ENCODE measurements at regions not wholly inside any gene's neighbourhood (a gene's known extent, or its start where the extent isn't known, plus 50 kb on each side); places are given as distances from the start of the nearest gene placed in this dataset.

DNA sequence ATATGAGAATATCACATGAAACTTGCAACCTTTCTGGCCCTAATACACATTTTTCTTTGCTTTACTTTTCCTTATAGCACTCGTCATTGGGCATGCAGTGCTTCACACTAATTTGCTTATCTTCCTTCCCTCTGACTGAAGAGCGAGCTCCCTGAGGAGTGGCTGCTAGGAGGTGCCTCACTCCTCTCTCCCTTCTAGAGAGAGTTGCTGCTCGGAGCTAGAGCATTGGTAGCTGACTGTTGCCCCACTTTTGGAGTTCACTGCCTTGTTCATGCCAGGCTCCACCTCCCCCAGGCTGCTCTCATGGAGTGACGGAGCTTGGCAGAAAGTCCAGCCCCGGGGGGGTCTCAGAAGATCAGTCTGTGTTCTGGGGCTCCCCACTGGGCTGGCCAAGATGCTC is 413.2 kb downstream of the MED10 start:
- 96% methylated on average over 5 of the region's 5 CpGs for WGBS

GRCh38 chr5:5964347-5964746 is 414.0 kb downstream of the MED10 start:
- peaks cover 13% of the 10 kb centered on the region; the same call in 1 of the 2 replicates for H3K9me3 ChIP-seq (ENCODE audit: insufficient read depth, low read depth, low read length)
- no peak overlapping the region for H3K4me3 ChIP-seq (ENCODE audit: low read length)
- no peak overlapping the region for H3K9ac ChIP-seq (ENCODE audit: low read depth, low read length)
- no peak overlapping the region for H3K27ac ChIP-seq (ENCODE audit: low read depth, low read length)
- H3K36me3 ChIP-seq (ENCODE audit: insufficient read depth, low read length): no peaks in the 10 kb centered on the region
- no peaks in the 10 kb centered on the region for H3K4me1 ChIP-seq (ENCODE audit: insufficient read depth, low read length)
- 97% methylated on average over 4 of the region's 4 CpGs for WGBS
- no peaks in the 10 kb centered on the region for H3K27me3 ChIP-seq (ENCODE audit: insufficient read depth, low read length)

More for the DNA sequence above, 413.2 kb downstream of the MED10 start:
- H3K9me3 ChIP-seq (ENCODE audit: insufficient read depth, low read depth, low read length): peaks cover 13% of the 10 kb centered on the region; the same call in 1 of the 2 replicates
- H3K4me3 ChIP-seq (ENCODE audit: low read length): no peak overlapping the region
- H3K4me1 ChIP-seq (ENCODE audit: insufficient read depth, low read length): no peaks in the 10 kb centered on the region
- H3K36me3 ChIP-seq (ENCODE audit: insufficient read depth, low read length): no peaks in the 10 kb centered on the region
- no peak overlapping the region for H3K27ac ChIP-seq (ENCODE audit: low read depth, low read length)
- H3K27me3 ChIP-seq (ENCODE audit: insufficient read depth, low read length): no peaks in the 10 kb centered on the region
- no peak overlapping the region for H3K9ac ChIP-seq (ENCODE audit: low read depth, low read length)

GRCh38 chr5:5957737-5958136 is 420.6 kb downstream of the MED10 start:
- H3K27me3 ChIP-seq (ENCODE audit: insufficient read depth, low read length): no peaks in the 10 kb centered on the region; the same call in 1 of the 2 replicates
- no peak overlapping the region for H3K27ac ChIP-seq (ENCODE audit: low read depth, low read length)
- WGBS: 95% methylated on average over 2 of the region's 2 CpGs
- no peaks in the 10 kb centered on the region for H3K4me1 ChIP-seq (ENCODE audit: insufficient read depth, low read length)
- H3K9ac ChIP-seq (ENCODE audit: low read depth, low read length): no peak overlapping the region
- no peak overlapping the region for H3K4me3 ChIP-seq (ENCODE audit: low read length)
- peaks cover 23% of the 10 kb centered on the region; the same call in 1 of the 2 replicates for H3K9me3 ChIP-seq (ENCODE audit: insufficient read depth, low read depth, low read length)
- H3K36me3 ChIP-seq (ENCODE audit: insufficient read depth, low read length): no peaks in the 10 kb centered on the region

- 96% methylated on average over 9 of the region's 9 CpGs for WGBS
Measured at GRCh38 chr5:5954275-5954598, 424.1 kb downstream of the MED10 start.

DNA sequence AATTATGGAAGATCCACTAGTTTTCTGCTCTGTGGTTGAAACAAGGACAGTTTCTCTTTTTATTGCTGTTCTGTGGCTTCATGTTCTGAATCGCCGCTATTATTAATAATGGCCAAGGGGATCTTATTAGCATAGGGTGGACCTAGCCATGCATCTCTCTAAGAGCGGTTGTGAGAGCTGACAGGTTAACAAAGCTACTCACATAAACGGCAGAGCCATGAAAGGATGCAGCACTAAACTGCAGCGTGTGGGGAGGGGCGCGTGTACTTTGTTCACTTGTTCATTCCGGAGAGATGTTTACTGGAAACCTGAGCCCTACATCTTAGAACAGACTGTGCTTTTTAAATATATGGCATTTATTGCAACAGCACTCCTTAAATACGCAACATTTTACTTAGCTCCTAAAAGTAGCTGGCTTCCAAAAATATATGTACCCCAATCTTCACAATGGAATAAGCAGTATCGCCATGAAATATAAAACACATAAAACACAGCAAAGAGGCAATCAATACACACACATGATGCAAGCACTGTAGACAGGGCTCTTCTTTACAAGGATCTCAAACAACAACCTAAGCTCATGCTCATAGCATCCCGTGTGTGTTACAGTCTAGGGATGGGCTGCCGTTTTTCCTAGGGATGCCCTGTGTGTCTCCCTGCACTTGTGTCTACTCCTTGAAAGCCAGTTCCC is 424.6 kb downstream of the MED10 start:
- Histone ChIP-seq H3K9me3 (ENCODE audit: insufficient read depth, low read depth, low read length) (peaks cover 21% of the 10 kb centered on the region; the same call in 1 of the 2 replicates), H3K36me3 (ENCODE audit: insufficient read depth, low read length) (no peaks in the 10 kb centered on the region), H3K4me3 (ENCODE audit: low read length) (no peak overlapping the region), H3K27me3 (ENCODE audit: insufficient read depth, low read length) (no peaks in the 10 kb centered on the region; the same call in 1 of the 2 replicates), H3K27ac (ENCODE audit: low read depth, low read length) (no peak overlapping the region), H3K9ac (ENCODE audit: low read depth, low read length) (no peak overlapping the region), H3K4me1 (ENCODE audit: insufficient read depth, low read length) (no peaks in the 10 kb centered on the region)
- 94% methylated on average over 12 of the region's 12 CpGs for WGBS

More at GRCh38 chr5:5954275-5954598, 424.1 kb downstream of the MED10 start:
- Histone ChIP-seq H3K27ac (ENCODE audit: low read depth, low read length) (no peak overlapping the region), H3K36me3 (ENCODE audit: insufficient read depth, low read length) (no peaks in the 10 kb centered on the region), H3K27me3 (ENCODE audit: insufficient read depth, low read length) (no peaks in the 10 kb centered on the region; the same call in 1 of the 2 replicates), H3K9me3 (ENCODE audit: insufficient read depth, low read depth, low read length) (peaks cover 23% of the 10 kb centered on the region; the same call in 1 of the 2 replicates), H3K9ac (ENCODE audit: low read depth, low read length) (no peak overlapping the region), H3K4me3 (ENCODE audit: low read length) (no peak overlapping the region), H3K4me1 (ENCODE audit: insufficient read depth, low read length) (no peaks in the 10 kb centered on the region)

GRCh38 chr5:5951953-5952352 is 426.4 kb downstream of the MED10 start:
- H3K9me3 ChIP-seq (ENCODE audit: insufficient read depth, low read depth, low read length): peaks cover 7% of the 10 kb centered on the region; the same call in 1 of the 2 replicates
- no peak overlapping the region for H3K9ac ChIP-seq (ENCODE audit: low read depth, low read length)
- no peaks in the 10 kb centered on the region for H3K36me3 ChIP-seq (ENCODE audit: insufficient read depth, low read length)
- no peak overlapping the region for H3K4me3 ChIP-seq (ENCODE audit: low read length)
- H3K4me1 ChIP-seq (ENCODE audit: insufficient read depth, low read length): no peaks in the 10 kb centered on the region
- H3K27me3 ChIP-seq (ENCODE audit: insufficient read depth, low read length): no peaks in the 10 kb centered on the region; the same call in 1 of the 2 replicates
- no peak overlapping the region for H3K27ac ChIP-seq (ENCODE audit: low read depth, low read length)
- 90% methylated on average over 3 of the region's 3 CpGs for WGBS

DNA sequence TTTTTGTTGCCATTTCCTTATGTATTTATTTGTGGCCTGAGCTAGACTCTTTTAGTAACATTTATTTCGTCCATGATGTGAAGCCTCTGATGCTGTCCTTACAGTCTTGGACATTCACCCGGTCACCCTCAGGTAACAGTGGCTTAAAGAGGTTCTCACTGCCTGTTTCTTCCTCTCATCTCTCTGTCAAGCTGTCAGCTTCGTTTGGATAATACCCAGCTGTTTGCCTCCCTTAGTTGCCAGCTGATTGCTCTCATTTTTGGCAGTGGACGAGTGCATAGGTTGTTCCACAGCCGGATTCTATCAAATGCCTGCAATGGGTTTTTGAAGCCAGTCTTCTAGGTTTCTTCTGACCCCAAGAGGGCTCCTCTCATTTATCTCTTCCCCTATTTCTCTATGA is 427.7 kb downstream of the MED10 start:
- Histone ChIP-seq H3K27ac (ENCODE audit: low read depth, low read length) (no peak overlapping the region), H3K4me3 (ENCODE audit: low read length) (no peak overlapping the region), H3K36me3 (ENCODE audit: insufficient read depth, low read length) (no peaks in the 10 kb centered on the region), H3K9ac (ENCODE audit: low read depth, low read length) (no peak overlapping the region), H3K27me3 (ENCODE audit: insufficient read depth, low read length) (no peaks in the 10 kb centered on the region; the same call in 1 of the 2 replicates), H3K4me1 (ENCODE audit: insufficient read depth, low read length) (no peaks in the 10 kb centered on the region), H3K9me3 (ENCODE audit: insufficient read depth, low read depth, low read length) (no peaks in the 10 kb centered on the region)
- 91% methylated on average over 5 of the region's 5 CpGs for WGBS

GRCh38 chr5:5941486-5941885 is 436.9 kb downstream of the MED10 start:
- H3K4me3 ChIP-seq (ENCODE audit: low read length): no peak overlapping the region
- H3K36me3 ChIP-seq (ENCODE audit: insufficient read depth, low read length): no peaks in the 10 kb centered on the region
- no peaks in the 10 kb centered on the region for H3K4me1 ChIP-seq (ENCODE audit: insufficient read depth, low read length)
- 94% methylated on average over 5 of the region's 5 CpGs for WGBS
- H3K9ac ChIP-seq (ENCODE audit: low read depth, low read length): no peak overlapping the region
- no peaks in the 10 kb centered on the region for H3K9me3 ChIP-seq (ENCODE audit: insufficient read depth, low read depth, low read length)
- H3K27ac ChIP-seq (ENCODE audit: low read depth, low read length): no peak overlapping the region
- no peaks in the 10 kb centered on the region for H3K27me3 ChIP-seq (ENCODE audit: insufficient read depth, low read length)

DNA sequence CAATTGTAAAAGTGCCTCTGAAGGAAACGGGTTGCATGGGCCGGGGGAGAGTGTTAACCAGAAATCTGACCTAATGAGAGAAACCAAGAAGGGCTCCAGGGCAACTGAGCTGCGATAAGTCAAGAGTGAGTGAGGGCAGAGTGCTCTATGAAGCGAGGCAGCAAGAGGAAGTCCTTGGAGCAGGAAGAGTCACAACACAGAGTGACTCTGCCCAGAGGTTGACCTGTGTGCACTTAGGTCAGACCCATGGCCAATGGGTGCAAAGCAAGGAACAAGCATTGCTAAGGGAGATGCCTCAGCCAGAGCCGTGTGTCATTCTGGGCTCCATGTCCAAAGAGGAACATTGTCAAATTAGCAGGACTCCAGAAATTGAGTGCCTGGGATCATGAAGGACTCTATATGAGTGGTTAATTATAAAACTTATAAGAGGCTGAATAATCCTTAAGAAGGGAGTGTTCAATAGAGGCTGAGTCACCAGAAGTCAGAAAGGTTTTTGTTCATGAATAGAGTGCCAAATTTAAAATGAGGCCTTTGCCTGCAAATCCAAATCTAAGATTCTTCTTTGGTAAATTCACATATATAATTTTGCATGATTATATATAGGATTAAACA is 438.5 kb downstream of the MED10 start:
- WGBS: 93% methylated on average over 5 of the region's 5 CpGs
- Histone ChIP-seq H3K27ac (ENCODE audit: low read depth, low read length) (no peak overlapping the region), H3K27me3 (ENCODE audit: insufficient read depth, low read length) (no peaks in the 10 kb centered on the region), H3K4me1 (ENCODE audit: insufficient read depth, low read length) (no peaks in the 10 kb centered on the region), H3K36me3 (ENCODE audit: insufficient read depth, low read length) (no peaks in the 10 kb centered on the region), H3K4me3 (ENCODE audit: low read length) (no peak overlapping the region), H3K9ac (ENCODE audit: low read depth, low read length) (no peak overlapping the region), H3K9me3 (ENCODE audit: insufficient read depth, low read depth, low read length) (no peaks in the 10 kb centered on the region)

DNA sequence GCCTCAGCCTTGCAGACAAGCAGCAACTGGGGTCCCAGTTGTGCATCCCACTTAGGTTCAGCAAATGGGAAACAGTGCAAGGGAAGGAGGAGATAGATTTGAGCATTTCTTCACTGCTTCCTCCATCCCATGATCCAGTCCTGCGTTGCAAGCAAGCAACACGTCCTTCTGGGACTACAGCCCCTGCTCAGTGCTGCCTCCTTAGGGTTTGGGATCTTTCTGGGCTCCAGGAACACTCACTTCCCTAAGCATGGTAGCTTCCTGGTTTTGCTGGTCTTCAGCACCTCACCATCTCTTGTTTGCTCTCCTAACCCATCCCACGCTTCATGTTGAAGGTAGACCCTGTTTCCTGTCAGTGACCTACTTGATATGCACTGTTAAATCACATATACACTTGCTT is 444.7 kb downstream of the MED10 start:
- H3K27ac ChIP-seq (ENCODE audit: low read depth, low read length): no peak overlapping the region
- H3K36me3 ChIP-seq (ENCODE audit: insufficient read depth, low read length): no peaks in the 10 kb centered on the region
- no peaks in the 10 kb centered on the region for H3K27me3 ChIP-seq (ENCODE audit: insufficient read depth, low read length)
- 85% methylated on average over 3 of the region's 3 CpGs for WGBS
- H3K4me1 ChIP-seq (ENCODE audit: insufficient read depth, low read length): no peaks in the 10 kb centered on the region
- H3K4me3 ChIP-seq (ENCODE audit: low read length): no peak overlapping the region
- H3K9ac ChIP-seq (ENCODE audit: low read depth, low read length): no peak overlapping the region
- no peaks in the 10 kb centered on the region for H3K9me3 ChIP-seq (ENCODE audit: insufficient read depth, low read depth, low read length)

DNA sequence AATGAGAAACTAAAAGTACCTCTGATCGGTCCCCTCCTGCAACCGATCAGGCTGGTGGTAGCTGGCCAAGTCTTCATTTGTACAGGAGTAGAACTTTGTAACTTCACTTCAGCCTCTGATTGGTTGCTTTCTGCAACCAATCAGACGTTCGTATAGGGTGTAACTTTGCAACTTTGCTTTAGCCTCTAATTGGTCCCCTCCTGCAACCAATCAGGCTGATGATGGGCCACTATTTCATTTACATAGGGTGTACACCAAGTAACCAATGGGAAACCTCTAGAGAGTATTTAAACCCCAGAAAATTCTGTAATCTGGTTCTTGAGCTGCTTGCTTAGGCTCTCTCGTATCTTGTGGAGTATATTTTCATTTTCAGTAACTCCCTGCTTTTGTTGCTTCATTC is 445.5 kb downstream of the MED10 start:
- Histone ChIP-seq H3K9ac (ENCODE audit: low read depth, low read length) (no peak overlapping the region), H3K36me3 (ENCODE audit: insufficient read depth, low read length) (no peaks in the 10 kb centered on the region), H3K27ac (ENCODE audit: low read depth, low read length) (no peak overlapping the region), H3K9me3 (ENCODE audit: insufficient read depth, low read depth, low read length) (no peaks in the 10 kb centered on the region), H3K27me3 (ENCODE audit: insufficient read depth, low read length) (no peaks in the 10 kb centered on the region), H3K4me1 (ENCODE audit: insufficient read depth, low read length) (no peaks in the 10 kb centered on the region), H3K4me3 (ENCODE audit: low read length) (no peak overlapping the region)
- WGBS: 96% methylated on average over 5 of the region's 5 CpGs

All from HUES64 (cell line).